NOMO-1 (cell line): ENCODE measurements at regions not wholly inside any gene's neighbourhood (a gene's known extent, or its start where the extent isn't known, plus 50 kb on each side); places are given as distances from the start of the nearest gene placed in this dataset.
A peak's percentile ranks its signal among the peaks of the same experiment; 100 is the strongest.

Experiments used
- DNase-seq, 2 experiments: peaks; one replicate each; lab custom pipeline; 2025; ENCODE audit not compliant: unreplicated experiment in 2 of 2; lab: John Stamatoyannopoulos, UW

GRCh38 chr13:105311094-105311493 lies 1224.4 kb downstream of the EFNB2 start:
- no peak for DNase-seq

GRCh38 chr13:105307776-105308175 lies 1227.7 kb downstream of the EFNB2 start:
- DNase-seq = no peak

- DNase-seq = no peak
Observed at GRCh38 chr13:105297839-105298238, 1237.6 kb downstream of the EFNB2 start.

GRCh38 chr13:105291987-105292386 lies 1243.5 kb downstream of the EFNB2 start:
- DNase-seq = no peak

GRCh38 chr13:105290596-105290995 lies 1244.9 kb downstream of the EFNB2 start:
- DNase-seq = no peak

- DNase-seq = no peak
Observed at GRCh38 chr13:105285526-105285925, 1249.9 kb downstream of the EFNB2 start.

- DNase-seq = no peak
Observed at GRCh38 chr13:105282406-105283285, 1252.8 kb downstream of the EFNB2 start.

- DNase-seq = no peak
Observed at GRCh38 chr13:105278943-105279381, 1256.5 kb downstream of the EFNB2 start.

- DNase-seq = no peak
Observed at GRCh38 chr13:105276571-105276970, 1258.9 kb downstream of the EFNB2 start.

- DNase-seq = no peak
Observed at GRCh38 chr13:105273665-105274222, 1261.7 kb downstream of the EFNB2 start.

- peak; percentile 56 to 90 for DNase-seq
Observed at GRCh38 chr13:105272660-105273631, 1262.5 kb downstream of the EFNB2 start.

GRCh38 chr13:105266615-105267014 lies 1268.8 kb downstream of the EFNB2 start:
- no peak for DNase-seq

GRCh38 chr13:105262579-105262978 lies 1272.9 kb downstream of the EFNB2 start:
- DNase-seq = no peak

GRCh38 chr13:105259426-105259825 lies 1276.0 kb downstream of the EFNB2 start:
- DNase-seq = no peak

GRCh38 chr13:105255472-105255871 lies 1280.0 kb downstream of the EFNB2 start:
- DNase-seq = no peak

GRCh38 chr13:105251293-105251692 lies 1284.2 kb downstream of the EFNB2 start:
- DNase-seq = no peak

- no peak for DNase-seq
Observed at GRCh38 chr13:105247830-105248229, 1287.6 kb downstream of the EFNB2 start.

GRCh38 chr13:105240371-105240770 lies 1295.1 kb downstream of the EFNB2 start:
- no peak for DNase-seq

- no peak for DNase-seq
Observed at GRCh38 chr13:105232439-105232838, 1303.0 kb downstream of the EFNB2 start.

- DNase-seq = no peak
Observed at GRCh38 chr13:105232006-105232405, 1303.5 kb downstream of the EFNB2 start.

GRCh38 chr13:105231579-105231978 lies 1303.9 kb downstream of the EFNB2 start:
- DNase-seq = no peak
